ENCODE measurements at regions not wholly inside any gene's neighbourhood (a gene's known extent, or its start where the extent isn't known, plus 50 kb on each side); places are given as distances from the start of the nearest gene placed in this dataset.
"Not testable (repeated sequence)": the region's sequence is repeated elsewhere in the genome, so short reads cannot be mapped to it uniquely, and the experiment has no call there.

DNA sequence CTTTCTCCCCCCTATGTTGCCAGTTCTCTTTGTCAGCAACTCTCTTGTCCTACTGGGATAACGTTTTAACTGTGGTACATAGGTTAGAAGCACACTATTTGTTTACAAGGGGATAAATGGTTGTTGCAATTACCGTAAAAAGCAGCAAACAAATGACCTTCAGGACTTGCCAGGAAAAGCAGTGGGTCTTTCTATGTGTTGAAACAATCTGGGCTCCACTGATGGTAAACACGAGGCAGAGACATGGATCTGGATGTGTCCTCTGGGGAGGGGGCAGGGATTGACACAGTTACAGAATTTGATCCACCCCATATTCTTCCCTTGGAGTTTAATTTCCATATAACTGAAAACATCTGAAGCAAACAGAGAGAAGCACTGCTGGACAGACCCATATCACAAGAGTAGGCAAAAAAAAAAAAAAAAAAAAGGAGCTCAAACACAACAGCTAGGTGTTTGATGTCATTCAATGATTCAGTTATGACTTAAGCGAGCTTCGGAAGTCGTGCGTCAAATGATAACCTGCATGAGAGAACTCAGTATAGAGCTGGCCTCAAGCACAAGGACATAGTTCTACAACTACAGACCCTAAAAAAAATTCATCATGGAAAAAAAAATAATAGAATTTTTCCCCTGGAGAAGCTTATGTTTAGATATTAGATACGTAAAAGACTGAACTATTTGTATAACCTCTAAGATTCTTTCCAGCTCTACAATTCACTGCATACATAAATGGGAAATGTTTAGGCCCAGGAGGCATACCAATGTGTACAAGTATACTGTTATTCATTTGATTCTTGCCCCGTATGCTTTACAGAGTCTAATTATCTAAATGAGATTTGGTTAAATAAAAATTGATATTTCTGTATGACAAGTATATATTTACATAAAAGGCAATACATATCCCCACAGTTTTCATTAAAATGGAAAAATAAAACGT is 127.7 kb downstream of the ALDH8A1 start:
- DNase-seq = no peak

- DNase-seq = no peak
Observed at GRCh38 chr6:134821397-134821796, 128.5 kb downstream of the ALDH8A1 start.

DNA sequence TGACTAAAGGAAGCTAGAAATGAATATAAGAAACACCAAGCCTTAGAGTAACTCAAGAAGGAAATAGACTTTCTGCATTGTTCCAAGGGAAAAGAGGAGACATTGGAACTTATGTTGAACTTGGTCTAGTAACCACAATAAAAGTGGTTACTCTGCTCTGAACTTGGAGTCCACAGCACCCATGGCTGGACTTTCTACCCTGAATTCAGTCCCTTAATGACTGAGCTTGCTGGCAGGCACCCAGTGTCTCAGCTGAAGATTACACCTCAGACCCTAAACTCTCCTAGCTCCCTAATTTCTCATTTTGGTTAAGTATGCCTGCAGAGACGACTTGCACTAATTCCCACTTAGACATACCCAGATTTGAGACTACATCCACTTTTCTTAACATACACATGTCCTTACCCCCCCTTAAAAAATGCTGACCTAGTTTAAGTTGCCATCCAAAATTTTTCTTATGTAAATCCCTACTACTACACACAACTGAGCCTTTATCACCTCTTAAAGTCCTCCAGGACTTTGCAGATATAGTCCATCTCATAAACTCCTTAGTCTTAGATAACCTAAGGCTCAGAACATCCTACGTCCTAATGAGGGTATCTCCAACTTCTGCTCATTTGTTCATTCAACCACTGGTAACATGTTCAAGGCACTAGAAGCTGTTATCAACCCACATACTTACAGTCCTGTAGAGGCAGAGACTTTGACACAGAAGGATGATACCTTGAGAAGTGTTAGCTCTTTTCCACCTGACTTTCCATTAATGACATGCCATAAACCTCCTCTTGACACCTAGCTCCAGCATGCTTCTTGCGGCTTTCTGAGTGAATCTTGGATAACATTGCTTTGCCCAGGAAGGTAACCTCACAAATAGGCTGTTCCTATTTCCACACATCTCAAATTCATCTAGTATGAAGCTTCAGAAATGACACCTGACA is 129.8 kb downstream of the ALDH8A1 start:
- DNase-seq = no peak

GRCh38 chr6:134819236-134819635 is 130.7 kb downstream of the ALDH8A1 start:
- DNase-seq = no peak

DNA sequence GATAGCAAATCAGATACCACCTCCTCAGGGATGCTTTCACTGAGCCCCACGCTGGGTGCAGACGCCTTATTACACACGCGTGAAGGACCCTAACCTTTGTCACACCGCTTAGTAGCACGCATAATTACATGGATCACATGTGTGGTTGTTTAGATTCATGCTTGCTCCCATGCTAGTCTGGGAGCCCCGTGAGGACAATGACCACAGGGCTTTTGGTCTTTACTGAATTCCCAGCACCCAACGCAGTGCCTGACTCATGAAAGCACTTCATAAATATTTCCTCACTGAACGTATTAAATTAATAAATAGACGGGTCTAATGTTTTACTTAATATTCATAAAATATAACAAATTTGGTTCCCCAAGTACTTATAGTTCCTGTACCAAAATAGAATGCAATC is 132.5 kb downstream of the ALDH8A1 start:
- no peak for DNase-seq

DNA sequence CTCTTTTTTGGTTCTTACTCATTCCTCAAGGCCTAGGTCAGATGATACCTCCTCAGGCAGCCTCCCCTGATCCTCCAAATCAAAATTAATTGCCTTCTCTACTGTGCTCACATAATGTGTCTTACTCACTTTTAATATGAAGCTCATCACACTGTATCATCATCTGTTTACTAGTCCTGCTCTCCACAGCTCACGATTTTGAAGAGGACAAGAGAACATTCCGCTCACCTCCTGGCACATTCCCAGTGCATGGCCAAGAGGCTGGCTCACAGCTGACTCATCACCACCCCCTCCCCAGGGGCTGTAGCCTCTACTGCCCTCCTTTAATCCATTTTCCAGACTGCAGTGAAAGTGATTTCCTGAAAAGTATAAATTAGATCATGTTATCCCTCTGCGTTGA is 133.1 kb downstream of the ALDH8A1 start:
- DNase-seq = no peak

GRCh38 chr6:134816300-134816699 is 133.6 kb downstream of the ALDH8A1 start:
- DNase-seq = no peak

DNA sequence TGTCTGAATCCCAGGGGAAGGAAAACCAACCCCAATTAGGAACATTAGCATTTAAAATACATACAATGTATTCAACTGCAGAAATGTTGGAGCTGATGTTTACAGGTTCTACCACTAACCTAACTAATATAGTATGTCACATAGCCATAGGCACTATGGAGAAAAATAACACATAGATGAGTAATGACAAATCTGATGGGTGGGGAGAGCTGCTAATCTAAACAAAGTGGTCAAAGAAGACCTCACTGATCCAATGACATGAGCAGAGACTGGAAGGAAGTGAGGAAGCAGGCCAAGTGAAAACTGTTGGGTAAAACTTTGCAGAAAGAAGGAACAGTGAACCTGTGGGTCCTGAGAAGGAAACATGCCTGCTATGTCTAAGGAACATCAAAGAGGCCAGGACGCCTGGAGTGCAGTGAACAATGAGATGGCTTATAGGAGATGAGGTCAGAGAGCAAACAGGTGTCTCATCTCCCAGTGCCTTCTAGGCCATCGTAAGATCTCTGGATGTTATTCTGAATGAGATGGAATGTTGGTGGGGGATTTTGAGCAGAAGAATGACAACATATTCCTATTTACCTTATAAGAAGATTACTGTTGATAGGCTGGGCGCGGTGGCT is 135.7 kb downstream of the ALDH8A1 start:
- no peak for DNase-seq

- DNase-seq = peak; percentile 69
Observed at GRCh38 chr6:134813146-134813545, 136.8 kb downstream of the ALDH8A1 start.

GRCh38 chr6:134810402-134810801 is 139.5 kb downstream of the ALDH8A1 start:
- no peak for DNase-seq

GRCh38 chr6:134809130-134809529 is 140.8 kb downstream of the ALDH8A1 start:
- no peak for DNase-seq

DNA sequence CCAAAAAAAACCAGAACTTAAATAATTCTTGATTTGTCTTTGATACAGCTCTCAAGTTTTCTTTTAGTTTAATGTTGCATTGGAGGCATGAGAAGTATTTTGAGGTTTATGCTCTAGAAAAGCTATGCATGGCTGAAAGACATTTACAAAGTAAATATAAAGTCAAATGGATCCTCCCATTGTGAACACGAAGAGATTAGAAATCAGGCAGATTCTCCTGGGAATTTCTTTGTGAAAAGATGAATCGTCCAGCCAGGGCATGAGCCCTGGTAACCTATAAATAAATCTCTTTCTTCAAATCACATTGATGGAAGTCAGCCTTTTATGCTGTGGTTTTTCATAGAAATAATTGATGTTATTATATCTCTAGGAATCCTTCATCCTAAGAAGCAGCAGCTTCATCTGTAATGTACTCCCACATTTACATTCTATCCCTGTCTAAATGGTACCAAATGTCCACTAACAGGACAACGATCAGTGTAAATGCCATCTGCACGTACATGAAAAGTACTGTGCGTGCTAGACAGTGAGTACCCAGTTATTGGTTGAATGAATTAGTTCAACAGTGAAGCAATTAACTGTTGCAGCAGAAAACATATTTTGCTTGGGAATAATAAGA is 143.6 kb downstream of the ALDH8A1 start:
- DNase-seq = peak; percentile 27

DNA sequence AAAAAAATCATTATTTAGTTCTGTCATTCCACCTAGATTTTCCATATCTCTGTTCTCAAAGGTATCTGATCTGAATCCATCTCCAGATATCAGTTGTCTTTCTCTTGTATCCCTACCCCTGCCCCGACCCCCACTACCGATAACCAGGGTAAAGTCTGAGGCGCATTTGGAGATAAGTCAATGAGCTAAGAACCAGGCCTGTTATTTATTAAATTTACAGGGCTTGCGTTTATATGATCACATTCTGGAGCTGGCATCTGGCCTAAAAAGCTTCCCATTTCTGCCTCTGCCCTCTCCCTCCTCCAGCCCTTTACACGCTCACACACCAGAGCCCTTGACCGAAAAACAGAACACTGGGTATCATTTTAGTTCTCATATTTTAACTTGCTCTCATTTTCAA is 144.7 kb downstream of the ALDH8A1 start:
- no peak for DNase-seq

DNA sequence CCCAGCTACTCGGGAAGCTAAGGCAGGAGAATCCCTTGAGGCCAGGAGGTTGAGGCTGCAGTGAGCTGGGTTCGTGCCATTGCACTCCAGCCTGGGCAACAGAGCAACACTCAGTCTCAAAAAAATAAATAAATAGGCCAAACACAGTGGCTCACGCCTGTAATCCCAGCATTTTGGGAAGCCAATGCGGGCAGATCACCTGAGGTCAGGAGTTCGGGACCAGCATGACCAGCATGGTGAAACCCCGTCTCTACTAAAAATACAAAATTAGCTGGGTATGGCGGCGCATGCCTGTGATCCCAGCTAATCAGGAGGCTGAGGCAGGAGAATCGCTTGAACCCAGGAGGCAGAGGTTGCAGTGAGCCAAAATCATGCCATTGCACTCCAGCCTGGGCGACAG is 145.6 kb downstream of the ALDH8A1 start:
- DNase-seq = not testable (repeated sequence)

DNA sequence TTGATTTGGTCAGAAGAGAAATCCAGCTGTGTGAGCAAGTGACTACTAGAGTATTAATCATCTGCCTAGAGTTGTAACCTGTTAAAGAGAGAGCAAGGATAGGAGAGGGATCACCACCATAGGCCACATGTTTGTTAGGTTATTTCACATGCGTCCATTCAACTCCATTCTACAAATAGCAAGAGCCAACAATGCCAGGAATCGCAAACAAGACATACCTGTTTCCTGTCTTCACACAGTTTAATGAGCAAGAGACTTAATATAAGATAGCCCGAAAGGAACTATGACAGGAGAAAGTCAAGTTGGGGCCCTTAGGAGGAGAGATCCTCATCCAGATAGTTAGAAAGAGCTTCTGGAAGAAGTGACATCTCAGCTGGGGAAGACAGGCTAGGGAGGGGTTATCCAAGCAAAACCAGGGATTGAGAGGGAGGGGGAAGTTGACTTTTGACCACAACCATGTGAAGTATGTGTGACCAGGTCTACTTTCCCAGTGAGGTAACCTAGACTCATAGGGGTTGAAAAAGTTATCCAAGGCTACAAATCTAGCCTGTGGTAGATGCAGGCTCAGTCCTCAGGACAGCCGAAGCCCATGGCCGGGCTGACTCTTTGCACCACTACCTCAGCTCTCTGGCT is 147.4 kb downstream of the ALDH8A1 start:
- no peak for DNase-seq

- DNase-seq = no peak
Observed at GRCh38 chr6:134797400-134798113, 152.3 kb downstream of the ALDH8A1 start.

- DNase-seq = no peak
Observed at GRCh38 chr6:134795691-134796090, 154.2 kb downstream of the ALDH8A1 start.

- no peak for DNase-seq
Observed at GRCh38 chr6:134795001-134795400, 154.9 kb downstream of the ALDH8A1 start.

GRCh38 chr6:134791243-134791843 is 158.6 kb downstream of the ALDH8A1 start:
- DNase-seq = not testable (repeated sequence)

GRCh38 chr6:134787261-134787877 is 162.5 kb downstream of the ALDH8A1 start:
- DNase-seq = no peak

GRCh38 chr6:134784336-134784735 is 165.6 kb downstream of the ALDH8A1 start:
- DNase-seq = no peak
